T47D (cell line): ENCODE measurements at regions not wholly inside any gene's neighbourhood (a gene's known extent, or its start where the extent isn't known, plus 50 kb on each side); places are given as distances from the start of the nearest gene placed in this dataset.
"Not testable (repeated sequence)": the region's sequence is repeated elsewhere in the genome, so short reads cannot be mapped to it uniquely, and the experiment has no call there.

Source experiments
- DNase-seq, 2 experiments: peaks; one replicate each; pipeline versions ENCODE4 v3.0.0 to v3.0.0-alpha.2; 2011 to 2012; ENCODE audit warnings: low read depth in 1 of 2, low spot score in 1 of 2
- JUND ChIP-seq: IDR thresholded peaks from 2 replicates; pipeline ENCODE4 v1.6.1; 2012; ENCODE audit warnings: low read depth
- in situ Hi-C: cut with HindIII; loops from 2 replicates; pipeline ENCODE4 v1.10.0; 2016; ENCODE audit warnings: low sequenced_read_pairs, low pct_unique_long_range_greater_than_20kb

DNA sequence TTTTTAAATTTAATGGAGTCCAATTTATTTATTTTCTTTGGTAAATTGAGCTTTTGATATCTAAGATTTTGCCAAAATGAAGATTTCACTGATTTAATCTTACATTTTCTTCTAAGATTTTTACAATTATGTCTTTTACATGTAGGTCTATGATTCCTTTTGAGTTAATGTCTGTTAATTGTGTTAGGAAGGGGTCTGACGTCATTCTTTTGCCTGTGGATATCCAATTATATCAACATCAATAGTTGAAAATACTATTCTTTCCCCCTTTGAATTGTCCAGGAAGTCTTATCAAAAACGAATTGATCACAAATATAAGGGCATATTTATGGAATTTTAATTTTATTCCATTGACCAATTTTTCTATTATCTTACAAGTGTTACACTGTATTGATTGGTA lies 1258.8 kb upstream of the B3GALT2 start:
- no peak for DNase-seq
- TF ChIP-seq JUND, result no peak
- in situ Hi-C loops, result no loop called here

DNA sequence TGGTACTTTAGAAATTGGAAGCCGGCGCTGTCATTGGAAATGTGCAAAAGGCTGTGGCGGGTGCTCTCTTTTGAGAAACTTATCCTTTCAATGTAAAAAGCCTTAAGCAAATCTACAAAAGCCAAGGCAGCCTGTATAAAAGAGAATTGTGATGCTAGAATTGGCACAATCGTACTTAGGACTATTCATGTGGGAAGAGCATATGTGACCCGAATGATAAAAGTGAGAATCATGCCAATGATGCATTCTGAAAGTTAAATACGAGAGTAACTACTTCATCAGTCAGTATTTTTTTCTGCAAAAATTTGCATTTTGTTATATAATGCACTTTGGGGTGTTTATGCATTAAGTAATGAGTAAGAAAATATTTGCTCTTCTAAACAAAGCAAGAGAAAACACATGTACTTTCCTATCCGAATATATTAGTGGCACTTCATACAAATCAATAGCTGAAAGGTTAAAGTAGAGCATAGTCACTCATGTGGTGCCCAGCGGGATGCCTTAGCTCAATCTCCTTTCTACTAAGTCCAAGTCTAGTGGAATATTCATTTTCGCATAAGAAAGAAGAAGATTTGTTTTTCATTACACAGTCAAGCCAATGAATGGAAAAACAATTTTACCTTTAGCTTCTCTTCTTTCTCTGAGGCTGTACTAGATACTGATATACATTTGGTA lies 1256.6 kb upstream of the B3GALT2 start:
- in situ Hi-C loops, result no loop called here
- no peak for DNase-seq
- TF ChIP-seq JUND, result no peak

DNA sequence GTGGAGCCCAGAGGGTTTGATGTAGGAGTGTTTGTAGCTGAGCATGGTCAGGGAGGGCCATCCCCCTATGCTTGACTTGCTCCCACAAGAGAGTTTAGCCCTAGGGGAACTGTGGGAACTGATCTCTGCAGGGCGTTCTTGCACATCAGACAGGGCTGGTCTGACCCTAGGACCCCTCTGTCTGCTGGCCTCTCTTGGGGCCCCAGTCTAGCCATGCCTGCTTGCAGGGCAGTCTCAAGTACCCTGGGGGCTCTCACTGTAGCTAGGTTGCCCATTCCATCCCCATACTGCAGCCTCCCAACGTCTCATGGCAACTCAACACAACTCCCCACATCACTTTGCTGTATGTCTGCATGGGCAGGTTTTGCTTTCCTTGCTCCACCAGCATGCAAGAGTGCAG lies 1250.7 kb upstream of the B3GALT2 start:
- in situ Hi-C loops, result no loop called here
- DNase-seq, result no peak
- TF ChIP-seq JUND, result no peak

DNA sequence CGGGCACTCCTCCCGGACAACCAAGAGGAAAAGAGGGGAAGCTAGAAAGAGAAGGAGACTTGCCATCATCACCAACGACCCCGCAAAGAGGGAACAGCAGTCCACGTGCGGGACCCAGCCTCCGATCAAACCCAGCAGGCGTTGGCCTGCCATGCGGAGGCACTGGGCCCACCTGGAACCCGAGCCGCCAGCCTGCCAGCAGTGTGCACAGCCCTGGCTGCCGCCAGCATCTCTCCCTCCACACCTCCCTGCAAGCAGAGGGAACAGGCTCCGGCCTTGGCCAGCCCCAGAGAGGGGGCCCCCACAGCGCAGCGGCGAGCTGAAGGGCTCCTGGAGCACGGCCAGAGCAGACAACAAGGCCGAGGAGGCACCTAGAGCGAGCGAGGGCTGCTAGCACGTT lies 1244.7 kb upstream of the B3GALT2 start:
- in situ Hi-C loops, result no loop called here
- no peak for TF ChIP-seq JUND
- DNase-seq, result no peak

DNA sequence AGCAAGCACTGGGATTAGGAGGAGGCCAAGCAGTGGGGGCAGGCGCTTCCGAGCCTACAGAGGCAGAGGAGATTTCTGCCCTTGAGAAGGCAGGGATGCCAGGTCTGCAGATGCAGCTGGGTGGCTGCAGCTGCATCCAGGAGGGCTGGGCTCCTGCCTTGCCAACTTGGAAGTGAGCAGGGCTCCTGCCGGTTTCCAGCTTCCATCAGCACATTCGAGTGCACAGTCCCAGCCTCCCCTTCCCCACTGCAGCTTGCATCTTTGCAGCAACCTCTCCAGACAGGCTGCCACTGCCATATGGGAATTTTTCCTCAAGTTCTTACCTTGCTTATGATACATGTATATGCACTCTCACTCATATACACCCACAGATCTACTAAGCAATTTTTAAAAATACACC lies 1234.3 kb upstream of the B3GALT2 start:
- in situ Hi-C loops, result no loop called here
- DNase-seq, result no peak
- no peak for TF ChIP-seq JUND

DNA sequence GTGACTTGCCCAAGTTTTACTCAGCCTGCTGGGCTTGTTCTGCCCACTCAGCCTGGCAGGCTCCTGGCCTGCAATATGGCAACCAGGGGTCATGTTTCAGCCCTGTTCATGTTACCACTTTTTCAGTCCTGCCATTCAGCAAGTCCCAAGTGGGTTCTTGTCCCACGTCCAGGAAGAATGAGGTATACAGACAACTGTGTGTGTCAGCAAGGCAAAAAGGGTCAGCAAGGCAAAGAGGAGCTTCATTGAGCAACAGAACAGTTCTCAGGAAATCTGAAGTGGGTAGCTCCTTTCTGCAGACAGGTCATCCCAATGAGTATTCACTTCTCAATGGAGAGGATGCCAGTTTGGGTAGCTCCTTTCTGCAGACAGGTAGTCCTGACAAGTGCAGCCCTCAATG lies 1233.3 kb upstream of the B3GALT2 start:
- in situ Hi-C loops, result no loop called here
- DNase-seq, result no peak
- no peak for TF ChIP-seq JUND

DNA sequence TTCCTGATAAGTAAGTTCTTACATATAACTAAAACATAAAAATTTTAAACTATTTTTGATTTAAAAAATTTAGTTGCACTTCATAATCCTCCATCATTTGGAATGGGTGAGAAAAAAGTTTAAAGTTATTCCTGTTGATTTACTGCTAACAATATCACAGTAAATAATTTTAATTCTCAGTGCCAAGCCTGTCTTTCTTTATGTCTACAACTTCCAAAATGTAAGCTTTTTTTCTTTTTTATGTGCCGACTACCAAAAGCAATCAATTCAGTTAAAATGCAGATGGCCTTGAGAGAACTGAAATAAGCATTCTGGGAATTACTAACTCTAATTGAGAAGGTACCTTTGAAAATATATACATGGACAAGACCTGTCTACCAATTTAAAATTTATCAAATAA lies 1224.3 kb upstream of the B3GALT2 start:
- no peak for TF ChIP-seq JUND
- in situ Hi-C loops, result no loop called here
- no peak for DNase-seq

DNA sequence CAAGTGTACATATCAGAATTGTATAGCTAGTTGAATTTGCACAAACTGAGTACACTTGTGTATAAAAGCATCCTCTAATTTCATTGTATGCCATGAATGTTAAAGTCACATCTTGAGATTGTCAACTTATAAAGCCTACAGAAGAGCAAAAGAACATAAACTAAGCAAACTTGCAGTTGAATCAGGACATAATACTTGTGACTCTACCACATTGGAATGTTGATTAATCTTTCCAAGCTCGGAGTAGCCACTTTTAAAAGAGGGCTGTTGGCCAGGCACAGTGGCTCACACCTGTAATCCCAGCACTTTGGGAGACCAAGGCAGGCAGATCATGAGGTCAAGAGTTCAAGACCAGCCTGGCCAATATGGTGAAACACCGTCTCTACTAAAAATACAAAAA lies 1220.8 kb upstream of the B3GALT2 start:
- in situ Hi-C loops, DNase-seq: not testable (repeated sequence)

DNA sequence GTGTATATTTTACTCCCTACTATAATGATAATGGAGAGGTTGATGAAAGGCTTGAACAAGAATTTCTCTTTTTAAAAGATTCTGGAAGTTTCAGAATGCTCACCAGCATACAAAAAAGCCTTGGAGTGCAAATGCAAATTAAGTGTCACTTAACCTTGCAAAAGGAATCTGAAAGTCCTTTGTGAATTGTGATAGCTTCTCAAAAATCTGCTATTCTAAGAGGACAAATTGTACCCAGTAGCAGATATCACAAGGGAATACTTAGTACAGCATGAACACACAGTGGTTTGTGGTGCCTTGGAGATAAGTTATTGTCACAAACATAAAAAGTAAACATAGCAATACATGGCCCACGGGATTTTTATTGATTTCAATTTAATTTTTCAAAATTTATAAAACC lies 1208.3 kb upstream of the B3GALT2 start:
- in situ Hi-C loops, result no loop called here
- no peak for DNase-seq
- no peak for TF ChIP-seq JUND

DNA sequence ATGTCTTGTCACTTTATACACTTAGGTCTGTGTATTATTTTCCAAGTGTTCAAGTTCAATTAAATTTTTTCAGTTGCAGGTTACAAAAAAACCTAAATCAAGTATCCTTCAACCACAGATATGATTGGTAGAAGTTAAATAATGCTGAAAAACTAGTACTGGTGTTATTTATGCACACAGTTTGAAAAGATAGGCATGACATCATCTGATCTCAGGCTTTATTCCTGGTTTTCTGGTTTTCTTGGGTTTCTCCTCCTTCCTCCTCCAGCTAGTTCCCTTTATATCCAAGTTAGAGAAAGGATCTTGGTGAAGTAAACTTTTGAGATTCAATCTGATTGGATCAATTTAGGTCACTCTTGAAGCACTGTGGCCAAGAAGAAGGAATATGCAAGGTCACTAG lies 1201.1 kb upstream of the B3GALT2 start:
- DNase-seq, result no peak
- in situ Hi-C loops, result no loop called here
- no peak for TF ChIP-seq JUND

DNA sequence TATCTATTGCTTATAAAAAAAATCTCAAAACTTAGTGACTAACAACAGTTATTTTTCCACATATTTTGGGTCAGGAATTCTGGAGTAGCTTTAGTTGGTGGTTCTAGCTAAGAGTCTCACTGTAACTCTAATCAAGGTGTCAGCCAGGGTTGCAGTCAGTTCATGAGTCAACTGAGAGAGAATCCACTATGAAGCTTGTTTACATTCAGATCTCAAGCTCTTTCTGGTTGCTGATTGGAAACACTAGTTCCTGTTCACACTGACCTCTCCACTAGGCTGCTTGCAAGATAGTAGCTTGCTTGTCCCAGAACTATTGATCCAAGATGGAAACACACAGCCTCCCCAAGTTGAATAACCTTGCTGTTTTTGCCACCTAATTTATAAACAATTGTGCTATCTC lies 1192.1 kb upstream of the B3GALT2 start:
- DNase-seq, result no peak
- no peak for TF ChIP-seq JUND
- in situ Hi-C loops, result no loop called here

DNA sequence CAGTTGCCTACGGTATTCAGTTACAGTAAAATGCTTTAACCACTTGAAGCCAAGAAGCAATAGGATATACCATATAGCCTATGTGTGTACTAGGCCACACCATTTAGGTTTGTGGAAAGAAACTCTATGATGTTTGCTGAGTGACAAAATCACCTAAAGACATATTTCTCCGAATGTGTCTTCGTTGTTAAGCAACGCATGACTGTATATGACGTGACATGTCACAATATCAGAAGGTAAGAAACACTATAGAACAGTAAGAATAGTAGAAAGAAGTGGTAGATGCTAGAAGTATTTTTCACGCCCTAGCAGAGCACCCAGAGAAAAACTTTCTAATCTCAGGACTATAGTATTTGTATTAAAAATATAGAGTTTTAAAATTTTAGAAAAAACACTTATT lies 1188.2 kb upstream of the B3GALT2 start:
- no peak for DNase-seq
- in situ Hi-C loops, result no loop called here
- no peak for TF ChIP-seq JUND

DNA sequence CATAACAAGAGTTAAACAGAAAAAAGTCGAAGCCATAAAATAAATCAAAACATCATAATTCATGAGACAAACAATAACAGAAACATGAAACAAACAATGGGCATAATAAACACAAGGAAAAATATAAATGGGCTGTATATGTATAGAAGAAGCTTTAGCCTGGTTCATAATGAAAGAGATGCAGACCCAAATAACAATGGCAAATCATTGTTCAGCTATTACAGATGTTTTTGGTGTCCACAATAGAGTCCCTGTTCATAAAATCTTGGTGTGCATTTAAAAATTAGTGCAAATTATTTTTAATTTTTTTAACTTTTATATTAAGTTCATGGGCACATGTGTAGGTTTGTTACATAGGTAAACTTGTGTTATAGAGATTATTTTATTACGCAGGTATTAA lies 1185.9 kb upstream of the B3GALT2 start:
- in situ Hi-C loops, result no loop called here
- TF ChIP-seq JUND, result no peak
- DNase-seq, result no peak

DNA sequence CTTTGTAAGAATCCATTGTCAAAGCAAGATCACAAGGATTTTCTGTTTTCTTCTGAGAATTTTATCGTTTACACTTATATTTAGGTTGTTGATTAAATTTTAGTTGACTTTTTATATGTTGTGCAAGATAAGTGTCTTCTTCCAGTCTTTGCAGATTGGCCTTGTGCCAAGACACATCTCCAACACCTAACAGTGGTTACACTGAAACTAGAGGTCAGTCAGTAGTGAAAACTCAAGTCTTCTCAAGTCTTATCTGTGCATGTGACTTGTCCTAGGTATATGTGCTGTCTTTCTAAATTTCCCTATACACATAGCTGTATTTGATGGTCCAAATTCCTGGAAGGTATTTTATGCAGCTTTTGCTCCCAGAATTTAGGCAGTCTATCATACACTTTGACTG lies 1183.2 kb upstream of the B3GALT2 start:
- DNase-seq, result no peak
- no peak for TF ChIP-seq JUND
- in situ Hi-C loops, result no loop called here
